SH-SY5Y (cell line): ENCODE measurements at regions not wholly inside any gene's neighbourhood (a gene's known extent, or its start where the extent isn't known, plus 50 kb on each side); places are given as distances from the start of the nearest gene placed in this dataset.

Source experiments
- GATA2 ChIP-seq: IDR thresholded peaks from 2 replicates; pipeline ENCODE4 v1.6.1; 2011; ENCODE audit warnings: mild to moderate bottlenecking, low read depth, low read length
- GATA3 ChIP-seq: IDR thresholded peaks from 2 replicates; pipeline ENCODE4 v1.6.1; 2011; ENCODE audit warnings: low read depth, mild to moderate bottlenecking, low read length, moderate library complexity

GRCh38 chr6:84615113-84615850 is 149.1 kb downstream of the TBX18 start:
- TF ChIP-seq GATA2 (no peak), GATA3 (no peak)
